Uterus (tissue), 3 donors: ENCODE measurements at regions not wholly inside any gene's neighbourhood (a gene's known extent, or its start where the extent isn't known, plus 50 kb on each side); places are given as distances from the start of the nearest gene placed in this dataset.

Experiments used
- DNase-seq, 2 donors: peaks; one replicate each; pipeline ENCODE4 v3.0.0-alpha.2; 2019 to 2020
- H3K27ac ChIP-seq, 2 donors: fragments of 200-600 bp; sonication (generic); 1 replicate in 1 of 2; 2 replicates in 1 of 2; pipeline ENCODE4 v1.5.1; 2016 to 2018
- H3K27me3 ChIP-seq, 2 donors: fragments of 200-600 bp; sonication (generic); one replicate each; pipeline ENCODE4 v1.5.1; 2018 to 2019; ENCODE audit warnings: control low read depth in 1 of 2
- H3K36me3 ChIP-seq, 2 donors: fragments of 200-600 bp; sonication (generic); one replicate each; pipeline ENCODE4 v1.5.1; 2019; ENCODE audit warnings: control low read depth in 1 of 2
- H3K4me1 ChIP-seq, 2 donors: fragments of 200-600 bp; sonication (generic); one replicate each; pipeline ENCODE4 v1.5.1; 2018 to 2019; ENCODE audit warnings: control low read depth in 1 of 2
- H3K4me3 ChIP-seq, 2 donors: fragments of 200-600 bp; sonication (generic); 1 replicate in 1 of 2; 2 replicates in 1 of 2; pipeline ENCODE4 v1.5.1; 2018 to 2019; ENCODE audit warnings: mild to moderate bottlenecking in 1 of 2
- H3K9me3 ChIP-seq, 2 donors: fragments of 200-600 bp; sonication (generic); one replicate each; pipeline ENCODE4 v1.5.1; 2019; ENCODE audit warnings: control low read depth in 1 of 2
- POLR2A ChIP-seq, 2 donors: fragments of 450-650 bp; IDR thresholded peaks; one replicate each; pipeline ENCODE4 v1.6.1; 2016; ENCODE audit warnings: antibody characterized with exemption in 2 of 2, mild to moderate bottlenecking in 1 of 2, moderate library complexity in 1 of 2
- intact Hi-C: fragments of 100-400 bp; cut with DNase I; formaldehyde crosslinking; loops from one replicate; pipeline ENCODE4 v1.15.1; 2023; ENCODE audit warnings: low total_unique reads
- TF ChIP-seq, protein P1 (sequence below), 4 experiments: fragments of 200-600 bp in 2 of 4; fragments of 450-650 bp in 2 of 4; sonication (generic) in 2 of 4; IDR thresholded peaks; one replicate each; pipeline ENCODE4 v1.5.1; 2016 to 2019; ENCODE audit warnings: antibody characterized with exemption in 4 of 4, mild to moderate bottlenecking in 2 of 4, moderate library complexity in 1 of 4
- donor health status: DM: yes; HTN: yes; CAD: no.

DNA sequence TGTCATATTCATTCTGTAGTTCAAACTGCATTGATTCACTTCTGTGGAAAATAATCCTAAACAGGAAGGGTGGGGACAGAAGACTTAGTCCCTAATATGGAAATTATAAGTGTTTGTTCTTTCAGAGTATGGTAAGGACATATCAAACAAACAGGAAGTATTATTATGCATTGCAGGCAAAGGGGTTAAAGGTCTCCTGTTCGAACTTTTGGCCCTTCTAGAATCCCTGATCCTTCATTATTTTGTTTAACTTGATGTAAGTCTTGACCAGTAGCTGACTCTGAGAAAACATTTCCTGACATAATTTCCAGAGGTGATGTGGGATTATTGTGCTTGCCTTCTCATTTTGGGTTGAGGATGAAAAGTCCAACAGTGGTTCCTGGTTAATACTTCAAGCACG lies 215.4 kb upstream of the ADGRL2 start:
- TF ChIP-seq POLR2A (IDR thresholded peaks at IDR 0.05) = no peak
- TF ChIP-seq, protein P1, sequence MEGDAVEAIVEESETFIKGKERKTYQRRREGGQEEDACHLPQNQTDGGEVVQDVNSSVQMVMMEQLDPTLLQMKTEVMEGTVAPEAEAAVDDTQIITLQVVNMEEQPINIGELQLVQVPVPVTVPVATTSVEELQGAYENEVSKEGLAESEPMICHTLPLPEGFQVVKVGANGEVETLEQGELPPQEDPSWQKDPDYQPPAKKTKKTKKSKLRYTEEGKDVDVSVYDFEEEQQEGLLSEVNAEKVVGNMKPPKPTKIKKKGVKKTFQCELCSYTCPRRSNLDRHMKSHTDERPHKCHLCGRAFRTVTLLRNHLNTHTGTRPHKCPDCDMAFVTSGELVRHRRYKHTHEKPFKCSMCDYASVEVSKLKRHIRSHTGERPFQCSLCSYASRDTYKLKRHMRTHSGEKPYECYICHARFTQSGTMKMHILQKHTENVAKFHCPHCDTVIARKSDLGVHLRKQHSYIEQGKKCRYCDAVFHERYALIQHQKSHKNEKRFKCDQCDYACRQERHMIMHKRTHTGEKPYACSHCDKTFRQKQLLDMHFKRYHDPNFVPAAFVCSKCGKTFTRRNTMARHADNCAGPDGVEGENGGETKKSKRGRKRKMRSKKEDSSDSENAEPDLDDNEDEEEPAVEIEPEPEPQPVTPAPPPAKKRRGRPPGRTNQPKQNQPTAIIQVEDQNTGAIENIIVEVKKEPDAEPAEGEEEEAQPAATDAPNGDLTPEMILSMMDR (IDR thresholded peaks at IDR 0.05) = no peak
- Histone ChIP-seq H3K4me3 (no peak overlapping the region), H3K27me3 (no peaks in the 10 kb centered on the region), H3K27ac (no peak overlapping the region), H3K9me3 (no peaks in the 10 kb centered on the region), H3K36me3 (no peaks in the 10 kb centered on the region), H3K4me1 (no peaks in the 10 kb centered on the region)
- no peak for DNase-seq
- intact Hi-C loops = no loop called here

DNA sequence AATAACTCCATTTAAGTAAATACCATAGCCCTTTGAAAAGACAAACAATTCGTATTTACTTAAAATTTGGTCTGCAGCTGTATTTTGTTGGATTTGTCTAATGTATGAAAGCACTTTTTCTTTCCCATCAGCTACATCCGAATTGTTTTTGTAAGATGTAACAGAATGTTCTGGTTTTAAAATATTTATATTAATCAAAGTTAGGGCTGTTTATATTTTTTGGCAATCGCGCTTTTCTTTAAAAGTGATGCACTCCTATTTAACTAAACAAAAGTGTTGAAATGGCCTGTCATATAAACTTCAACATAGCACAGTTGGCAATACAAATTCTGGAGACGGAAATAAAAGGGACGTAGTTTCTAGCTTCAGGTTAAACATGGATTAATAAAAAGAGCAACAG lies 216.3 kb upstream of the ADGRL2 start:
- no peaks in the 10 kb centered on the region for H3K27me3 ChIP-seq
- no peaks in the 10 kb centered on the region for H3K9me3 ChIP-seq
- no peak for TF ChIP-seq POLR2A (IDR thresholded peaks at IDR 0.05)
- TF ChIP-seq, protein P1 (IDR thresholded peaks at IDR 0.05) = no peak
- H3K36me3 ChIP-seq = no peaks in the 10 kb centered on the region
- no peak for DNase-seq
- H3K4me3 ChIP-seq = no peak overlapping the region
- H3K27ac ChIP-seq = no peak overlapping the region
- intact Hi-C loops = no loop called here
- no peaks in the 10 kb centered on the region for H3K4me1 ChIP-seq

DNA sequence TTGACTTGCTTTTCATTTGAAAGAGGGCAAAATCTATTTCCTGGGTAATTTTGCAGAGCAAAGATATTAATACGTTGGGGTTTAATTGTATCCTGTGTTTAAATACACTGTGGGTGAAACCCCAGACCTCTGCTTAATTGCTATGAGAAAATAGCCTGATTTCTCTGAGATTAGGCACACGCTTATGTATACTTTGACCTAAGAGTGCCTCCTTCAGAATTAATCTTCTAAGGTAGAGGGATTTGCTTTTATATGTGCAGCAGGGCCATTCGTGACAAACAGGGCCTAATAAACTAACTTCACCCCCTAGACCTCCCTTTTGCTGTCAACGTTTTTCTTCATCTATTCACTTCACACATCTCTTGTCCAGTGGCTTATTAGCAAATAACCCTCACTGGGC lies 216.9 kb upstream of the ADGRL2 start:
- Histone ChIP-seq H3K36me3 (no peaks in the 10 kb centered on the region), H3K4me1 (no peaks in the 10 kb centered on the region), H3K4me3 (no peak overlapping the region), H3K27ac (no peak overlapping the region), H3K27me3 (no peaks in the 10 kb centered on the region), H3K9me3 (no peaks in the 10 kb centered on the region)
- TF ChIP-seq, protein P1 (IDR thresholded peaks at IDR 0.05) = no peak
- TF ChIP-seq POLR2A (IDR thresholded peaks at IDR 0.05) = no peak
- intact Hi-C loops = no loop called here
- DNase-seq = no peak

DNA sequence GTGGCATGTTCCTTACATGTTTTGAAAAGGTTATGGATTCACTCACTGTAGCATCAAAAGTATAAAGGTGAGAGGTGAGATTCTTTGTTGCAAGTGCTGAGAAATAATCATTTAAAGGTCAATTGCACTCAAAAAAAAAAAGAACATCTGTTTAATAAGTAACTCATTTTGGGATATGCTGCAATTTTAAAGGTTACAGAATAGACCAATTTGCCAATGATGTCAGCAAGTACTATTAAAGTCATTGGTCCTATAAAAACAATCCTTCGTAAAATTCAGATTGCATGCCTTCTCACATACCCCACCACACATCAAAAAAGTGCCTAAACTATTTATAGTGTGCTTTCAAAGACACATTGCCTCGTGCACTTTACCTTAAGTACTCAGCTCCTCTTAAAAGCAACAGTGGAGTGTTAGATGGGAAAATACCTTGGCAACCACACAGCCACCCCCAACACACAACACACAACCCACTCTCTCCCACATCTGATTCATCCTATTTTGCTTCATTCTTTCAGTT lies 218.2 kb upstream of the ADGRL2 start:
- Histone ChIP-seq H3K9me3 (no peaks in the 10 kb centered on the region), H3K27ac (no peak overlapping the region), H3K4me1 (no peaks in the 10 kb centered on the region), H3K4me3 (no peak overlapping the region), H3K36me3 (no peaks in the 10 kb centered on the region), H3K27me3 (no peaks in the 10 kb centered on the region)
- intact Hi-C loops = no loop called here
- DNase-seq = no peak
- TF ChIP-seq POLR2A (IDR thresholded peaks at IDR 0.05) = no peak
- TF ChIP-seq, protein P1 (IDR thresholded peaks at IDR 0.05) = no peak

DNA sequence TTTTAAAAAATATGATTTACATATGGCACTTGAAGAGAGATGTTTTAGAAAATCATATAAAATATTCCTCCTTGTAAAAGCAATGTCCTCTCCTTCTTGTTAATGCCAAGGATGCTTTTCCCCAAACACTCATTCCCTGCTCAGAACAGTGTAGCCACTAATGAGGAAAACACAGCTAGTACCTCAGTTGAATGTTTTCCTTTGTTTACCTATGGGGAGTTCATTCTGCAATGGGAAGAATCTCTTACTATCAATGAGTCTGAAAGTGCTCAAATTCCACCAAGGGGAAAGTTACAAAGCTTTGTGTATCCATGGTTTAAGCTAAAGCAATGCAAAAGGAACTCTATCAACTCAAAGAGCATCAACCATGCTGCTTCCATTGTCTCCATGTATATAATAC lies 221.9 kb upstream of the ADGRL2 start:
- no peak for DNase-seq
- no peaks in the 10 kb centered on the region for H3K9me3 ChIP-seq
- H3K4me3 ChIP-seq = no peak overlapping the region
- intact Hi-C loops = no loop called here
- no peaks in the 10 kb centered on the region for H3K4me1 ChIP-seq
- no peaks in the 10 kb centered on the region for H3K36me3 ChIP-seq
- no peak overlapping the region for H3K27ac ChIP-seq
- TF ChIP-seq, protein P1 (IDR thresholded peaks at IDR 0.05) = no peak
- TF ChIP-seq POLR2A (IDR thresholded peaks at IDR 0.05) = no peak
- no peaks in the 10 kb centered on the region for H3K27me3 ChIP-seq
